ENCODE measurements at regions not wholly inside any gene's neighbourhood (a gene's known extent, or its start where the extent isn't known, plus 50 kb on each side); places are given as distances from the start of the nearest gene placed in this dataset.

GRCh38 chr10:56135828-56136227 is 225.2 kb downstream of the ZWINT start:
- no peak overlapping the region for H3K27ac ChIP-seq
- 79% methylated on average over 4 of the region's 4 CpGs for WGBS
- no peaks in the 10 kb centered on the region for H3K36me3 ChIP-seq
- H3K9me3 ChIP-seq: no peaks in the 10 kb centered on the region
- DNase-seq (ENCODE audit: low spot score): no peak
- TF ChIP-seq POLR2A (IDR thresholded peaks at IDR 0.05) (no peak), CTCF (IDR thresholded peaks at IDR 0.05) (no peak)
- no peak overlapping the region for H3K4me3 ChIP-seq
- no peaks in the 10 kb centered on the region for H3K4me1 ChIP-seq (replicated peaks)
- H3K27me3 ChIP-seq (replicated peaks; ENCODE audit: insufficient read depth): no peaks in the 10 kb centered on the region
- intact Hi-C loops (cut with DNase I): no loop called here

GRCh38 chr10:56123247-56123646 is 237.8 kb downstream of the ZWINT start:
- Histone ChIP-seq H3K27me3 (replicated peaks; ENCODE audit: insufficient read depth) (no peaks in the 10 kb centered on the region), H3K36me3 (no peaks in the 10 kb centered on the region), H3K4me3 (no peak overlapping the region), H3K4me1 (replicated peaks) (no peaks in the 10 kb centered on the region), H3K9me3 (no peaks in the 10 kb centered on the region), H3K27ac (no peak overlapping the region)
- TF ChIP-seq CTCF (IDR thresholded peaks at IDR 0.05) (no peak), POLR2A (IDR thresholded peaks at IDR 0.05) (no peak), POLR2AphosphoS5 (IDR thresholded peaks at IDR 0.05) (no peak)
- 38% methylated on average over 1 of the region's 1 CpG for WGBS
- no peak for DNase-seq (ENCODE audit: low spot score)
- intact Hi-C loops (cut with DNase I): no loop called here

- intact Hi-C loops (cut with DNase I): no loop called here
- H3K27me3 ChIP-seq (replicated peaks; ENCODE audit: insufficient read depth): no peaks in the 10 kb centered on the region
- TF ChIP-seq POLR2AphosphoS5 (IDR thresholded peaks at IDR 0.05) (no peak), CTCF (IDR thresholded peaks at IDR 0.05) (no peak), POLR2A (IDR thresholded peaks at IDR 0.05) (no peak)
- no peaks in the 10 kb centered on the region for H3K36me3 ChIP-seq
- no peak overlapping the region for H3K27ac ChIP-seq
- no peaks in the 10 kb centered on the region for H3K9me3 ChIP-seq
- no peaks in the 10 kb centered on the region for H3K4me1 ChIP-seq (replicated peaks)
- DNase-seq (ENCODE audit: low spot score): no peak
- H3K4me3 ChIP-seq: no peak overlapping the region
- 16% methylated on average over 1 of the region's 1 CpG for WGBS
These were observed 244.4 kb downstream of the ZWINT start for GRCh38 chr10:56116684-56117083.

GRCh38 chr10:56109454-56109853 is 251.6 kb downstream of the ZWINT start:
- TF ChIP-seq CTCF (IDR thresholded peaks at IDR 0.05) (no peak), POLR2A (IDR thresholded peaks at IDR 0.05) (no peak), POLR2AphosphoS5 (IDR thresholded peaks at IDR 0.05) (no peak)
- WGBS: 91% methylated on average over 13 of the region's 13 CpGs
- no peak for DNase-seq (ENCODE audit: low spot score)

GRCh38 chr10:56104923-56105322 is 256.1 kb downstream of the ZWINT start:
- Histone ChIP-seq H3K4me1 (replicated peaks) (no peaks in the 10 kb centered on the region), H3K36me3 (no peaks in the 10 kb centered on the region), H3K27me3 (replicated peaks; ENCODE audit: insufficient read depth) (no peaks in the 10 kb centered on the region), H3K9me3 (no peaks in the 10 kb centered on the region), H3K27ac (no peak overlapping the region), H3K4me3 (no peak overlapping the region)
- 70% methylated on average over 4 of the region's 4 CpGs for WGBS
- DNase-seq (ENCODE audit: low spot score): no peak
- intact Hi-C loops (cut with DNase I): no loop called here
- no peak for TF ChIP-seq POLR2A (IDR thresholded peaks at IDR 0.05)
- TF ChIP-seq CTCF (IDR thresholded peaks at IDR 0.05): no peak
- no peak for TF ChIP-seq POLR2AphosphoS5 (IDR thresholded peaks at IDR 0.05)

More at GRCh38 chr10:56109454-56109853, 251.6 kb downstream of the ZWINT start:
- intact Hi-C loops (cut with DNase I): no loop called here
- H3K27ac ChIP-seq: no peak overlapping the region
- no peaks in the 10 kb centered on the region for H3K9me3 ChIP-seq
- H3K36me3 ChIP-seq: no peaks in the 10 kb centered on the region
- no peaks in the 10 kb centered on the region for H3K27me3 ChIP-seq (replicated peaks; ENCODE audit: insufficient read depth)
- no peaks in the 10 kb centered on the region for H3K4me1 ChIP-seq (replicated peaks)
- no peak overlapping the region for H3K4me3 ChIP-seq

Data from prostate gland (tissue), 2 donors.